K562 (cell line): ENCODE measurements at regions not wholly inside any gene's neighbourhood (a gene's known extent, or its start where the extent isn't known, plus 50 kb on each side); places are given as distances from the start of the nearest gene placed in this dataset.

Experiments
- C11orf30 ChIP-seq: fragments of 450-650 bp; IDR thresholded peaks from 2 replicates; pipeline ENCODE4 v1.6.1; 2016; ENCODE audit warnings: low read depth, mild to moderate bottlenecking
- CHD4 ChIP-seq: fragments of 200-600 bp; sonication (generic); IDR thresholded peaks from 3 replicates; pipeline ENCODE4 v1.6.1; 2012; ENCODE audit warnings: low read depth, mild to moderate bottlenecking, mixed read lengths, low read length, inconsistent platforms; ENCODE audit not compliant: insufficient read depth, insufficient replicate concordance, poor library complexity, severe bottlenecking
- EP400 ChIP-seq: fragments of 450-650 bp; IDR thresholded peaks from 2 replicates; pipeline ENCODE4 v1.6.1; 2017; ENCODE audit warnings: antibody characterized with exemption, mild to moderate bottlenecking, moderate library complexity
- GABPB2 ChIP-seq: fragments of 250-450 bp; sonication (Bioruptor Pico); conservative IDR thresholded peaks from 2 replicates; pipeline ENCODE4 v1.5.1; 2021; ENCODE audit warnings: mild to moderate bottlenecking
- KHSRP ChIP-seq: fragments of 450-650 bp; IDR thresholded peaks from 2 replicates; pipeline ENCODE4 v1.6.1; 2017
- MEF2D ChIP-seq: conservative IDR thresholded peaks from 2 replicates; pipeline ENCODE4 v1.6.1; 2016; ENCODE audit warnings: low read depth, missing genetic modification characterization, missing compliant biosample characterization
- MYC ChIP-seq, 2 experiments: fragments of 250-450 bp in 1 of 2; sonication (Bioruptor Pico) in 1 of 2; IDR thresholded peaks; 2 replicates each; pipeline versions ENCODE4 v1.5.1 to v1.6.1; 2012 to 2021; ENCODE audit warnings: low read depth in 2 of 2, borderline replicate concordance in 1 of 2, improper control_type of control experiment in 1 of 2, low read length in 1 of 2, mild to moderate bottlenecking in 1 of 2, moderate library complexity in 1 of 2
- NFE2 ChIP-seq: IDR thresholded peaks from 2 replicates; pipeline ENCODE4 v1.6.1; 2014; ENCODE audit warnings: antibody characterized with exemption, low read depth
- NR2C2 ChIP-seq, 2 experiments: fragments of 200-800 bp in 1 of 2; sonication (Bioruptor generic) in 1 of 2; sonication (generic) in 1 of 2; formaldehyde crosslinking in 1 of 2; IDR thresholded peaks; 2 replicates each; pipeline versions ENCODE4 v1.6.1 to v1.8.0; 2016 to 2022; ENCODE audit warnings: mild to moderate bottlenecking in 1 of 2, missing compliant biosample characterization in 1 of 2, missing genetic modification characterization in 1 of 2, missing genetic modification reagents in 1 of 2
- RBM14 ChIP-seq: fragments of 200-400 bp; formaldehyde crosslinking; IDR thresholded peaks from 2 replicates; pipeline ENCODE4 v1.6.1; 2018; ENCODE audit warnings: low read depth, mild to moderate bottlenecking, low read length, moderate library complexity, borderline replicate concordance; ENCODE audit not compliant: insufficient read depth
- SAP30 ChIP-seq: fragments of 200-600 bp; sonication (generic); IDR thresholded peaks from 2 replicates; pipeline ENCODE4 v1.6.1; 2012; ENCODE audit warnings: borderline replicate concordance, low read depth, mild to moderate bottlenecking, moderate library complexity, low read length, control low read depth, inconsistent platforms; ENCODE audit not compliant: insufficient read depth, poor library complexity, severe bottlenecking
- STAT5A ChIP-seq: IDR thresholded peaks from 2 replicates; pipeline ENCODE4 v1.6.1; 2012; ENCODE audit warnings: low read length, inconsistent platforms, borderline replicate concordance
- TARDBP ChIP-seq: fragments of 450-650 bp; IDR thresholded peaks from 2 replicates; pipeline ENCODE4 v1.6.1; 2016
- U2AF1 ChIP-seq: fragments of 200-400 bp; formaldehyde crosslinking; optimal IDR thresholded peaks from 2 replicates; pipeline ENCODE3; 2017; ENCODE audit warnings: mild to moderate bottlenecking, low read depth, low read length, moderate library complexity
- TF ChIP-seq, protein P1 (sequence below): fragments of 450-650 bp; IDR thresholded peaks from 2 replicates; pipeline ENCODE4 v1.6.1; 2016; ENCODE audit warnings: low read depth, mild to moderate bottlenecking, moderate library complexity
- TF ChIP-seq, protein P2 (sequence below): fragments of 250-450 bp; sonication (Bioruptor Pico); IDR thresholded peaks from 2 replicates; pipeline ENCODE4 v1.5.1; 2021; ENCODE audit warnings: mild to moderate bottlenecking
- TF ChIP-seq, protein P3 (sequence below), 2 experiments: fragments of 450-650 bp in 1 of 2; sonication (generic) in 1 of 2; formaldehyde crosslinking in 1 of 2; IDR thresholded peaks in 1 of 2; conservative IDR thresholded peaks in 1 of 2; 2 replicates each; pipeline versions ENCODE4 v1.6.1 to v1.8.1; 2016 to 2023; ENCODE audit warnings: mild to moderate bottlenecking in 2 of 2, moderate library complexity in 2 of 2, inconsistent platforms in 1 of 2, missing genetic modification reagents in 1 of 2
- TF ChIP-seq, protein P4 (sequence below): IDR thresholded peaks from 2 replicates; pipeline ENCODE4 v1.6.1; 2011; ENCODE audit not compliant: insufficient read length; ENCODE audit errors: extremely low read depth
- TF ChIP-seq, protein P5 (sequence below): fragments of 450-650 bp; IDR thresholded peaks from 2 replicates; pipeline ENCODE4 v1.6.1; 2017; ENCODE audit warnings: antibody characterized with exemption

DNA sequence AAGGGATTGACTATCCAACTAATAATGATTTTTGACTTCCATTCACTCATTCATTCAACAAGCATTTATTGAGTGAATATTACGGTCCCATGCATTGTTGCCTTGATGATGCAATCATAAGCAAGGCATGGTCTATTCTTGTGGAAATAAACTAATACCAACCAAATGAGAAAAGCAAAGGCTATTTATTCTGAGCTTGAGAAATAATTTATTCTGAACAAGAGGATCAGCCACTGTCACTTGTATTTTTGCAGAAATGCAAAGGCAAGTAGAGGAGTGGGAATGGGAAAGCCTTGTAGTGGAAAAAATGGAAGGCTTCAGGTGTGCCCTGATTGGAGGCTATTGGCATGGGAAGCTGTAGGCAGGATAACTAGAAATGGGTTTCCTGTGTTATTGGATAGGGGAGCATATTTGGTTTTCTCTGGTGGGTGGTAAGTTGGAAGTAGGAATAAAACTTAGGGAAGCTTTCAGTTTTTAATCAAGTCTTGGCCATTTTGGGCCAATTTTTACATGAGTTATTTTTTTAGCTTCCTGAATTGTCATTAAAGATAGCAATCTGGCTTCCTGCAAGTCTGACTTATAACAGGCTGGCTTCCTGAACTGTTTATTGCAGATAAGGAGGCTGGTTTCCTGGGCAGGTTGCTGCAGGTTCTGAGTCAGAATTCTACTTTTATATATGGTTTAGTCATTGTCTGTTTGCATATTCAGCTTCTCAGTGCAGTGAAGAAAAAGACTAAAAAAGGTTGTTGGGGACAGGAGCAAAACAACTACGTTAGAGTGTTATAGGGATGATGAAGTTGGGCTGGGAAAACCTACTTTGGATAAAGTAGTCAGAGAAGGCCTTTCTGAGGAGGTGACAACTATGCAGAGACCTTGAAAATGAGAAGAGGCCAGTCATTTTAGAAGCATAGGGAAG, 106.7 kb downstream of the APIP start (continued):
- TF ChIP-seq, protein P1, sequence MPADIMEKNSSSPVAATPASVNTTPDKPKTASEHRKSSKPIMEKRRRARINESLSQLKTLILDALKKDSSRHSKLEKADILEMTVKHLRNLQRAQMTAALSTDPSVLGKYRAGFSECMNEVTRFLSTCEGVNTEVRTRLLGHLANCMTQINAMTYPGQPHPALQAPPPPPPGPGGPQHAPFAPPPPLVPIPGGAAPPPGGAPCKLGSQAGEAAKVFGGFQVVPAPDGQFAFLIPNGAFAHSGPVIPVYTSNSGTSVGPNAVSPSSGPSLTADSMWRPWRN: 0 out of 2 replicates have a peak, but pooled peaks have one; percentile 29
- TF ChIP-seq, protein P2, sequence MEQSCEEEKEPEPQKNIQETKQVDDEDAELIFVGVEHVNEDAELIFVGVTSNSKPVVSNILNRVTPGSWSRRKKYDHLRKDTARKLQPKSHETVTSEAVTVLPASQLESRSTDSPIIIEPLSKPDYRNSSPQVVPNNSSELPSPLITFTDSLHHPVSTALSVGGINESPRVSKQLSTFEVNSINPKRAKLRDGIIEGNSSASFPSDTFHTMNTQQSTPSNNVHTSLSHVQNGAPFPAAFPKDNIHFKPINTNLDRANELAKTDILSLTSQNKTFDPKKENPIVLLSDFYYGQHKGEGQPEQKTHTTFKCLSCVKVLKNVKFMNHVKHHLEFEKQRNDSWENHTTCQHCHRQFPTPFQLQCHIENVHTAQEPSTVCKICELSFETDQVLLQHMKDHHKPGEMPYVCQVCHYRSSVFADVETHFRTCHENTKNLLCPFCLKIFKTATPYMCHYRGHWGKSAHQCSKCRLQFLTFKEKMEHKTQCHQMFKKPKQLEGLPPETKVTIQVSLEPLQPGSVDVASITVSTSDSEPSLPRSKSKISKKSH: no peak
- TF ChIP-seq U2AF1 (no peak), RBM14 (no peak), STAT5A (peak; percentile 78), SAP30 (no peak), NR2C2 (CRISPR knock-in tag; IDR thresholded peaks at IDR 0.05) (no peak), NR2C2 (tag; IDR thresholded peaks at IDR 0.05) (peak; percentile 46; the same call in 1 of the 2 replicates), TARDBP (no peak), MEF2D (tag) (peak; percentile 88), CHD4 (no peak), NFE2 (peak; percentile 54), C11orf30 (peak; percentile 56), EP400 (peak; percentile 24; the same call in 1 of the 2 replicates), GABPB2 (CRISPR knock-in tag) (no peak), MYC (IDR thresholded peaks at IDR 0.05; ENCODE audit: low read depth, low read length) (no peak), MYC (CRISPR knock-in tag; IDR thresholded peaks at IDR 0.05; ENCODE audit: borderline replicate concordance, low read depth) (peak; percentile 85; the same call in 1 of the 2 replicates), KHSRP (no peak)
- TF ChIP-seq, protein P3, sequence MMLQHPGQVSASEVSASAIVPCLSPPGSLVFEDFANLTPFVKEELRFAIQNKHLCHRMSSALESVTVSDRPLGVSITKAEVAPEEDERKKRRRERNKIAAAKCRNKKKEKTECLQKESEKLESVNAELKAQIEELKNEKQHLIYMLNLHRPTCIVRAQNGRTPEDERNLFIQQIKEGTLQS (IDR thresholded peaks at IDR 0.05): peak; percentile 97
- TF ChIP-seq, protein P3 (CRISPR knock-in tag; conservative IDR thresholded peaks at IDR 0.05): no peak
- TF ChIP-seq, protein P4, sequence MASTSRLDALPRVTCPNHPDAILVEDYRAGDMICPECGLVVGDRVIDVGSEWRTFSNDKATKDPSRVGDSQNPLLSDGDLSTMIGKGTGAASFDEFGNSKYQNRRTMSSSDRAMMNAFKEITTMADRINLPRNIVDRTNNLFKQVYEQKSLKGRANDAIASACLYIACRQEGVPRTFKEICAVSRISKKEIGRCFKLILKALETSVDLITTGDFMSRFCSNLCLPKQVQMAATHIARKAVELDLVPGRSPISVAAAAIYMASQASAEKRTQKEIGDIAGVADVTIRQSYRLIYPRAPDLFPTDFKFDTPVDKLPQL: no peak
- TF ChIP-seq, protein P5, sequence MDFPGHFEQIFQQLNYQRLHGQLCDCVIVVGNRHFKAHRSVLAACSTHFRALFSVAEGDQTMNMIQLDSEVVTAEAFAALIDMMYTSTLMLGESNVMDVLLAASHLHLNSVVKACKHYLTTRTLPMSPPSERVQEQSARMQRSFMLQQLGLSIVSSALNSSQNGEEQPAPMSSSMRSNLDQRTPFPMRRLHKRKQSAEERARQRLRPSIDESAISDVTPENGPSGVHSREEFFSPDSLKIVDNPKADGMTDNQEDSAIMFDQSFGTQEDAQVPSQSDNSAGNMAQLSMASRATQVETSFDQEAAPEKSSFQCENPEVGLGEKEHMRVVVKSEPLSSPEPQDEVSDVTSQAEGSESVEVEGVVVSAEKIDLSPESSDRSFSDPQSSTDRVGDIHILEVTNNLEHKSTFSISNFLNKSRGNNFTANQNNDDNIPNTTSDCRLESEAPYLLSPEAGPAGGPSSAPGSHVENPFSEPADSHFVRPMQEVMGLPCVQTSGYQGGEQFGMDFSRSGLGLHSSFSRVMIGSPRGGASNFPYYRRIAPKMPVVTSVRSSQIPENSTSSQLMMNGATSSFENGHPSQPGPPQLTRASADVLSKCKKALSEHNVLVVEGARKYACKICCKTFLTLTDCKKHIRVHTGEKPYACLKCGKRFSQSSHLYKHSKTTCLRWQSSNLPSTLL: no peak
